Mesothelial cell of epicardium (in vitro differentiated cells): ENCODE measurements at regions not wholly inside any gene's neighbourhood (a gene's known extent, or its start where the extent isn't known, plus 50 kb on each side); places are given as distances from the start of the nearest gene placed in this dataset.
"Not testable (repeated sequence)": the region's sequence is repeated elsewhere in the genome, so short reads cannot be mapped to it uniquely, and the experiment has no call there.

ENCODE experiments used
- DNase-seq, 2 experiments: peaks; one replicate each; pipeline ENCODE4 v3.0.0; 2021; ENCODE audit warnings: low spot score in 2 of 2; ENCODE audit not compliant: unreplicated experiment in 2 of 2
- H3K27ac Mint-ChIP-seq: 2 replicates; pipeline ENCODE4 v1.8.0; 2021; ENCODE audit warnings: mixed read lengths
- H3K27me3 Mint-ChIP-seq: 2 replicates; pipeline ENCODE4 v1.8.0; 2021; ENCODE audit warnings: low read depth, mixed read lengths
- H3K36me3 Mint-ChIP-seq: 2 replicates; pipeline ENCODE4 v1.8.0; 2021; ENCODE audit warnings: mixed read lengths
- H3K4me1 Mint-ChIP-seq: 2 replicates; pipeline ENCODE4 v1.8.0; 2021; ENCODE audit warnings: mixed read lengths
- H3K4me3 Mint-ChIP-seq: 2 replicates; pipeline ENCODE4 v1.8.0; 2021; ENCODE audit warnings: mild to moderate bottlenecking, moderate library complexity, mixed read lengths
- H3K9me3 Mint-ChIP-seq: 2 replicates; pipeline ENCODE4 v1.8.0; 2021; ENCODE audit warnings: mixed read lengths

GRCh38 chr1:149157409-149157808, 54.1 kb upstream of the NBPF9 start:
- not testable (repeated sequence) for H3K36me3 Mint-ChIP-seq, H3K4me3 Mint-ChIP-seq, H3K4me1 Mint-ChIP-seq, DNase-seq, H3K27me3 Mint-ChIP-seq, H3K27ac Mint-ChIP-seq, H3K9me3 Mint-ChIP-seq

- DNase-seq, H3K36me3 Mint-ChIP-seq, H3K4me3 Mint-ChIP-seq, H3K27me3 Mint-ChIP-seq, H3K9me3 Mint-ChIP-seq, H3K27ac Mint-ChIP-seq, H3K4me1 Mint-ChIP-seq: not testable (repeated sequence)
These were observed 55.0 kb upstream of the NBPF9 start for GRCh38 chr1:149158308-149158707.

- H3K4me3 Mint-ChIP-seq: peak overlapping the region; percentile 47
- H3K36me3 Mint-ChIP-seq, H3K27ac Mint-ChIP-seq, H3K27me3 Mint-ChIP-seq, DNase-seq, H3K4me1 Mint-ChIP-seq, H3K9me3 Mint-ChIP-seq: not testable (repeated sequence)
These were observed 59.7 kb upstream of the NBPF9 start for GRCh38 chr1:149163063-149163444.

GRCh38 chr1:149174765-149175164, 71.4 kb upstream of the NBPF9 start:
- not testable (repeated sequence) for H3K4me1 Mint-ChIP-seq, H3K36me3 Mint-ChIP-seq, DNase-seq, H3K9me3 Mint-ChIP-seq, H3K27me3 Mint-ChIP-seq, H3K27ac Mint-ChIP-seq
- H3K4me3 Mint-ChIP-seq: peak overlapping the region; percentile 49

- H3K27ac Mint-ChIP-seq, H3K9me3 Mint-ChIP-seq: not testable (repeated sequence)
These were observed 72.5 kb upstream of the NBPF9 start for GRCh38 chr1:149175812-149176211.

GRCh38 chr1:149176453-149177316, 73.3 kb upstream of the NBPF9 start:
- H3K4me1 Mint-ChIP-seq, H3K9me3 Mint-ChIP-seq, H3K36me3 Mint-ChIP-seq, H3K27me3 Mint-ChIP-seq: not testable (repeated sequence)
- peak overlapping the region; percentile 76 for H3K4me3 Mint-ChIP-seq
- peak; percentile 27 to 71 for DNase-seq
- peak overlapping the region; percentile 95 for H3K27ac Mint-ChIP-seq

More at GRCh38 chr1:149175812-149176211, 72.5 kb upstream of the NBPF9 start:
- not testable (repeated sequence) for H3K36me3 Mint-ChIP-seq, H3K4me1 Mint-ChIP-seq, H3K27me3 Mint-ChIP-seq
- peak overlapping the region; percentile 62 for H3K4me3 Mint-ChIP-seq
- DNase-seq: peak in 1 of 2 experiments; percentile 41

- not testable (repeated sequence) for H3K27ac Mint-ChIP-seq, H3K9me3 Mint-ChIP-seq, DNase-seq, H3K36me3 Mint-ChIP-seq, H3K4me1 Mint-ChIP-seq, H3K27me3 Mint-ChIP-seq, H3K4me3 Mint-ChIP-seq
These were observed 87.4 kb upstream of the NBPF9 start for GRCh38 chr1:149190742-149191141.

- DNase-seq, H3K36me3 Mint-ChIP-seq, H3K27me3 Mint-ChIP-seq, H3K9me3 Mint-ChIP-seq, H3K27ac Mint-ChIP-seq, H3K4me3 Mint-ChIP-seq: not testable (repeated sequence)
- peaks cover 12% of the 10 kb centered on the region for H3K4me1 Mint-ChIP-seq
These were observed 93.3 kb upstream of the NBPF9 start for GRCh38 chr1:149196651-149197050.

- H3K27ac Mint-ChIP-seq, H3K4me3 Mint-ChIP-seq, DNase-seq, H3K36me3 Mint-ChIP-seq, H3K9me3 Mint-ChIP-seq, H3K27me3 Mint-ChIP-seq: not testable (repeated sequence)
- peaks cover 12% of the 10 kb centered on the region for H3K4me1 Mint-ChIP-seq
These were observed 97.2 kb upstream of the NBPF9 start for GRCh38 chr1:149200567-149200966.

GRCh38 chr1:149202283-149202682, 98.9 kb upstream of the NBPF9 start:
- not testable (repeated sequence) for H3K36me3 Mint-ChIP-seq, H3K9me3 Mint-ChIP-seq, H3K27ac Mint-ChIP-seq, H3K27me3 Mint-ChIP-seq, DNase-seq, H3K4me3 Mint-ChIP-seq, H3K4me1 Mint-ChIP-seq

GRCh38 chr1:149204396-149204795, 101.0 kb upstream of the NBPF9 start:
- DNase-seq, H3K9me3 Mint-ChIP-seq, H3K4me3 Mint-ChIP-seq, H3K27me3 Mint-ChIP-seq, H3K27ac Mint-ChIP-seq, H3K4me1 Mint-ChIP-seq, H3K36me3 Mint-ChIP-seq: not testable (repeated sequence)

- H3K9me3 Mint-ChIP-seq, H3K4me1 Mint-ChIP-seq, H3K4me3 Mint-ChIP-seq, DNase-seq, H3K27me3 Mint-ChIP-seq, H3K27ac Mint-ChIP-seq, H3K36me3 Mint-ChIP-seq: not testable (repeated sequence)
These were observed 105.5 kb upstream of the NBPF9 start for GRCh38 chr1:149208836-149209235.

GRCh38 chr1:149211757-149212420, 108.5 kb upstream of the NBPF9 start:
- not testable (repeated sequence) for H3K36me3 Mint-ChIP-seq, H3K4me3 Mint-ChIP-seq, H3K27ac Mint-ChIP-seq, H3K27me3 Mint-ChIP-seq, H3K4me1 Mint-ChIP-seq, DNase-seq, H3K9me3 Mint-ChIP-seq

GRCh38 chr1:149212946-149213345, 109.6 kb upstream of the NBPF9 start:
- H3K4me1 Mint-ChIP-seq, H3K36me3 Mint-ChIP-seq, H3K27me3 Mint-ChIP-seq, DNase-seq, H3K4me3 Mint-ChIP-seq, H3K9me3 Mint-ChIP-seq, H3K27ac Mint-ChIP-seq: not testable (repeated sequence)
